GM18907 (cell line): ENCODE measurements at regions not wholly inside any gene's neighbourhood (a gene's known extent, or its start where the extent isn't known, plus 50 kb on each side); places are given as distances from the start of the nearest gene placed in this dataset.
"Not testable (repeated sequence)": the region's sequence is repeated elsewhere in the genome, so short reads cannot be mapped to it uniquely, and the experiment has no call there.

ENCODE experiments used
- ATAC-seq: cut with Tn5 transposase; IDR thresholded peaks from one replicate; pipeline ENCODE4 v1.9.1; 2021; ENCODE audit warnings: mild to moderate bottlenecking, moderate library complexity; ENCODE audit not compliant: unreplicated experiment

DNA sequence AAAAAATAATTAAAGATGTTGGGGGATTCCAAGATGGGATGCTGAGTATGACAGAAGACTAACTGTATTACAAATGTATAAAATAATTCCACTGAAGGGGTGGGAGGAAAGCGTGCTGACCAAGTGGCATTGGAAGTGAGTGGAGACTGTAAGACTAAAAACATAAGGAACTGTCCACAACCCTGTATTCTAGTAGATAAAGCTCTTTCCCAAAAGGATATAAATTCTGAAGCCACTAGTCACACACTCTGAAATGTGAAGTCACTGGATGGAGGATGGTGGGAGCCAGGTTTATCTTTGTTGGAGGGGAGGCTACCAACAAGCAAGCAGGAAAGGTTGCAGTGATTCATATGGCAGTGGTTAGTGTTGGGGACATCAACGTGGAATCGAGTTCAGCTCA lies 182.8 kb upstream of the PLGLB2 start:
- ATAC-seq = not testable (repeated sequence)

GRCh38 chr2:87566531-87566930 lies 181.4 kb upstream of the PLGLB2 start:
- not testable (repeated sequence) for ATAC-seq

DNA sequence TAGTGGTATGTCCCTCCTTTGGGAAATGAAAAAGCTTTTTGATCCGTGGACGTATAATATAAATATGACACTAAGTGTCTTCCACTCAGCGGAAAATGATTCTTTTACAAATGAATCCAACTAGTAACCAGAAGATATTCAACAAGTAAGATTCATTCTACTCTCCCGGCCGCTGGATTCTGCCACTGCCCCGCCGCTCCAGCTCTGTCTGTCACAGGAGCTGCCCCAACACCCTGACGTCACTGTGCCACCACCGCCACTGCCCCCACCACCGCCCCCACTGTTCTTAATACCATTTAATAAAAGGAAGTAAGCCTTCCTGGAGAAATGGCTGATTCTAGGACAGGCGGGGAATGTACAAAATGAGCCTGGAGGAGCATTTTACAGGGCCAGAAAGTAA lies 180.8 kb upstream of the PLGLB2 start:
- not testable (repeated sequence) for ATAC-seq

- not testable (repeated sequence) for ATAC-seq
Measured at GRCh38 chr2:87567912-87568311, 180.0 kb upstream of the PLGLB2 start.

DNA sequence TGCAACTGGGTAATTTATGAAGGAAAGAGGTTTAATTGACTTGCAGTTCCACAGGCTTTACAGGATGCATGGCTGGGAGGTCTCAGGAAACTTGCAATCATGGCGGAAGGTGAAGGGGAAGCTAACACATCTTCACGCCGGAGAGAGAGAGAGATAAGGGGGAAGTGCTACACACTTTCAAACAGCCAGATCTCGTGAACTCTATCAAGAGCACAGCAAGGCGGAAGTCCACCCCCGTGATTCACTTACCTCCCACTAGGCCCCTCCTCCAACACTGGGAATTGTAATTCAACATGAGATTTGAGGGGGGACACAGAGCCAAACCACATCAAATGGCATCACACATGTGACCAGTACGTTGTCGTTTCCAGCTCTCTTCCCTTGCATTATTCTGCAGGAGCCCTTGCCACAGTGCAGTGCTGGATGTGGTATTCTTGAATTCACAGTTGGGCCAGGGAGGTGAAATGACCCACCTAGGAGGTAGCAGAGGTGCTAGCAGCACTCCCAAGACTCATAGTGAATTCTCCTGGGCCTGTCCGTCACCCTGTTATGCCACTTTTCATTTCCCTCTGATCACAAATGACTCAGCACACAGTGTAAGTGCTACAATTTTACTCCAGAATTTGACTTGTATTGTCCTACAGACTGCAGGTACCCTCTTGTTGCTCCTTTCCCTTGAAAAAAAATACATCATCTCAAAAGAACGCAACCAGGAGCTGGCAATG lies 179.2 kb upstream of the PLGLB2 start:
- ATAC-seq = not testable (repeated sequence)

DNA sequence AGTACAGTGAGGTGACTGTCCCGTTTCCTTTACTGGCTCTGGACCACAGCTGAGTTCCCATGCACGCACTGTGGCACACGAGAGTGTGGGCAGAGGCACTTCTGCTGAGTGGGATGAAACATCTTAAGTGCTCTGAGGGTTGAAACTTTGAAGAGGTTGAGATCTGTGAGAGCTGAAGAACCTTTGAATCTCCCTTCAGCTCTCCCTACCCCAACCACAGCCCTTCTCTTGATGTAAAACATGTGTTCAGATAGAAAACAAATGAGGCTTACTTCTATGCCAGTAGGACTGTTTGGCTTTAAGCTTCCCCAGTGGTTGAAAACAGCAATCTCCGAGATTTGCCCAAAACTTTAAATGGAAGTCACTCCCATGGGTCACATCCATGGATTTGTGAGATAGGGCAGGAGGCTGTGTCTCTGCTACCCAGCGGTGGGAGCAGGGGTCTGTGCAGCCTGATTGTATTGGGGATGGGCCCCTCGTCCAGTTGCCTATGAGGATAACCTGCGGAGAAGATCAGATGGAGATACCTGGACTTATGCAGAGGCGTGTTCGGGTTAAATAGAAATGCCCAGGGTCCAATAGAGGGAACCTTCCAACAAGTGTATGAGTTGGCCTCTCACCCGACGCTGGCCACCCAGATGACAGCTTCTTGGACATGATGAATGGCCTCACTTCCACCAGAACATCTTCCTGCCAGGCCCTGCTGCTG lies 178.0 kb upstream of the PLGLB2 start:
- not testable (repeated sequence) for ATAC-seq

- not testable (repeated sequence) for ATAC-seq
Measured at GRCh38 chr2:87571889-87572465, 175.9 kb upstream of the PLGLB2 start.

DNA sequence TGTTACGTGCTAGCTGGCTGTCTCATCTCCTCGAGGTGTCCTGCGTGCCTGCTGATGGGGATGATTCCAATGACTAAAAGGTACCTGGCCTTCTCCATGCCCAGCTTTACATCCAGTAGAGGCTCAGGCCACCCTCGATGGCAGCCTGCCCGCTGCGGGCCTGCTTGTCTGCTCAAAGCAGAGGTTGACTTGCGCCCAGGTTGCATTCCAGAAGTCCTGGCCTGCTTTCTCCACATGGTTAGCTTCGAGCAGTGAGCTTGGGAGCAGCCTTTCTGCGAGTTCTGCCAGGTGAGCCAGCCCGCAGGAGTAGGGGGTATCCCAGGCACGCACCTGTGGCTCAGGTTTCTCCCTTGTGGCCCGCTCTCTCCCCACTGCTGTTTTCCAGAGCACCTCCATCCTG lies 175.0 kb upstream of the PLGLB2 start:
- ATAC-seq = not testable (repeated sequence)

GRCh38 chr2:87573386-87574192 lies 174.3 kb upstream of the PLGLB2 start:
- ATAC-seq = not testable (repeated sequence)

DNA sequence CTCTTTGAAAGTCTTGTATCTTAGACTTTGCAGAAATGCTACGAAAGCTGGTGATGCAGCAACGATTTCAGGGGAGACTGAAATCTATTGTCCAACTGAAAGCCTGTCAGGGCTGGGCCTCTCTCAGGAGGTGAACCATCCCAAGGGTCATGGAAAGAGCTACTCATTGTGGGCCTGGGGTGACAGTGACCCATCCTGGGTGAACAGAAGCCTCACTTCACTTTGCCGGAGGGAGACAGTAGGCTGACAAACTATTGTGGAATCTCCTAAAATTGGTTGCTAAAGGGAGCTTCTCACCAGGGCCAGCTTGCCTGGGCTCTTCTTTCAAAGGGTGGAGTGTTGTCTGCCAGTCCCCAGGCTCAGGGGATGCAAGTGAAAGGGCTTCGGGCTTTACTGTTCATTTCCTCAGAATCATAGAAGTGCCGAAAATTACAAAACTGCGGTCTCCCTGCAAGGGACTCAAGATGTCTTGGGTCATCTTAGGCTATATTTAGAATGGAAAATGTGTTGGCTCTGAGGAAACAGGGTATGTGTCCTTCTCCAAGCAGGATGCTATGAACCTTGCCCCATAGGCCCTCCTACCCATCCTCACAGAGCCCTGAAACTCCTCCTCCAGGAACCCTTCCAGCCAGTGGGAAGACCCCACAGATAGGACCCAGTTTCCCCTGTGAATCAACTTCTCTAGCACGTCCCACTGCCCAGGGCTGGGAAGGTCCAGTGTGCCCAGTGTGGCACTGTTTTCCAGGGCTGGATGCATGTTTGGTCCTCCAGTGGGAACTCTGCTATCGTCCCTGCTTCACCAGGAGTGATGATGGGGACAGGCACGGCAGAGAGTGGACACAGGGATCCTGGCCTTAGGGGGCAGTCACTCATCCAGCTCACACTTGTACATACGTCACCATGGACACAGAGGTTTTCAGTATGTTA lies 173.4 kb upstream of the PLGLB2 start:
- not testable (repeated sequence) for ATAC-seq

GRCh38 chr2:87575138-87575537 lies 172.7 kb upstream of the PLGLB2 start:
- not testable (repeated sequence) for ATAC-seq

GRCh38 chr2:87577358-87577757 lies 170.5 kb upstream of the PLGLB2 start:
- not testable (repeated sequence) for ATAC-seq

DNA sequence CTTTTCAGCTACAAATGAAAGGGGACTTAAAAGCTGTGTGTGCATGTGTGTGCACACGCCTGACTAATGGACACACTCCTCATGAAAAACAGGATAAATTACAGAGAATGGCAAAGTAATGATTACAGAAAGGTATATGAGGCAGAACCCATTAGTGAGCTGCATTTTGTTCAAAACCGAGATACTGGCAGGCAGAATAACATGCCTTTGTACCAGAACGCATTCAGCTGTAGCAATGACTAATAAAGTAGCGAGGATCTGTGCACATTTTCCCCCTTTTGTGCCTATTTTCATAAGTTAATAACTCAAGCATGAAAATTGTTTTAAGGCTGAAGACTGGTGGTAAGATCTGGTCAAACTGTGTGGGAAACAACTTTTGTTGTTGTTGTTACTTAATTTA lies 165.7 kb upstream of the PLGLB2 start:
- not testable (repeated sequence) for ATAC-seq

DNA sequence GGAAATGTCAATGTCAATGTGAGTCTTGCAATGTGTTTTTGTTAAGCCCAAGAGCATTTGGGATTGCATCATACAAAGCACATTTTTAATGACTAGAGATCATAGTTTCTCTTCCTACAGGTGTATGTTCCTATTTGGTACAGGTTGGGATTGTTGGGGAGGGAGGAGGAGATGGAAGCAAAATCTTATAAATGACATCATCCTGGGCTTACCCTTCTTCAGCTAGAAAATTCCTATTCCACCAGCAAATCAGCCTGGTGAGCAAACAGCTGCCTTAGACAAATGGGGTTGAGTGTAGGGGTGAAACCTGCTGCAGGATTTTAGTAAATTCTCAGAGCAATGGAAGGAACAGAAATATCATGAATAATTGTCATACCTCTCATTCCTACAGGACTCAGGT lies 165.3 kb upstream of the PLGLB2 start:
- not testable (repeated sequence) for ATAC-seq

GRCh38 chr2:87583370-87583769 lies 164.5 kb upstream of the PLGLB2 start:
- not testable (repeated sequence) for ATAC-seq

DNA sequence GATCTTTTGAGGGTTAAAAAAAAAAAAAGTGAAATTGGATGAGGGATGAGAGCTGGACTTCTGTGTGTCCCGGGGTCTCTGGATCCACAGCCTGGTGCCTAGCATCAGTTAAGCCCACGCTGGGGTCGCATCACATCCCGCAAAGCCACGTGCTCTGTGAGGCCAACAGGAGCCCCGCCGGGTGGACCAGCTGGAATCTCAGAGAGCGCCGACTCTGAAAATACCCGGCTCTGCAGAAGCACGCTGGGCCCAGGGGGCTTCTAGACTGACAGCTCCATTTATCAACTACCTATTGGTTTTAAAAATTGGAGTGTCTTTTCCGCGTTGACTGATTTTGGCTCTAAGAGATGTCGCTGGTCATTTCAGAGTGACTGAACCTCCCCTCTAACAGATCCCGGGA lies 164.1 kb upstream of the PLGLB2 start:
- ATAC-seq = not testable (repeated sequence)

- not testable (repeated sequence) for ATAC-seq
Measured at GRCh38 chr2:87584268-87584906, 163.5 kb upstream of the PLGLB2 start.

DNA sequence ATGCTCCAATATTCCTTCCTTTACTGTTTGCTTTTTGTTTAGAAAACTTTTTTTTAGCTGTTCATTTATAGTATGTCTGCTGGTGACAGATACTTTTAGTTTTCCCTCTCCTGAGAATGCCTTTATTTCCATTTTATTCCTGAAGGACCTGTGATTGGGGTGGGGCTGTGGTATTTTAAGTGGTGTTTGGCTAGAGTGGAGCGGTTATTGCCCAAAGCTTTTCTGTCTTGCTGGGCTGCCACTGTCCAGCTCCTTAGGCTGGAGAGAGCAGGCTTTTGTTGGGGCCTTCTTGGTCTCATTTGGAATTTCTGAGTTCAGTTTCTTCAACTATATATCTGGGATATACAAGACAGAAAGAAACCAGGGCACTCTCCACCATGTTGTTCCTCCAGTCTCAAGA lies 160.0 kb upstream of the PLGLB2 start:
- not testable (repeated sequence) for ATAC-seq

- not testable (repeated sequence) for ATAC-seq
Measured at GRCh38 chr2:87592974-87593373, 154.9 kb upstream of the PLGLB2 start.
